Brain microvascular endothelial cell (primary cell): ENCODE measurements at regions not wholly inside any gene's neighbourhood (a gene's known extent, or its start where the extent isn't known, plus 50 kb on each side); places are given as distances from the start of the nearest gene placed in this dataset.

ENCODE experiments used
- DNase-seq: peaks from one replicate; pipeline ENCODE4 v3.0.0-alpha.2; 2020
- H3K27ac ChIP-seq: fragments of 250-450 bp; sonication (Bioruptor Pico); 2 replicates; pipeline ENCODE4 v1.5.1; 2020; ENCODE audit warnings: mild to moderate bottlenecking, moderate library complexity
- H3K27me3 ChIP-seq: fragments of 250-450 bp; sonication (Bioruptor Pico); replicated peaks from 2 replicates; pipeline ENCODE4 v1.5.1; 2020; ENCODE audit warnings: mild to moderate bottlenecking
- H3K36me3 ChIP-seq: fragments of 250-450 bp; sonication (Bioruptor Pico); replicated peaks from 2 replicates; pipeline ENCODE4 v1.5.1; 2020; ENCODE audit warnings: mild to moderate bottlenecking
- H3K4me3 ChIP-seq: 2 replicates; pipeline ENCODE4 v1.5.1; 2011; ENCODE audit warnings: low read depth, mild to moderate bottlenecking, control low read depth, low read length, moderate library complexity
- in situ Hi-C: cut with HindIII; loops from 2 replicates; pipeline ENCODE4 v1.10.0; 2017; ENCODE audit warnings: low sequenced_read_pairs, low pct_ligation_motif_present
- TF ChIP-seq, protein P1 (sequence below): IDR thresholded peaks from 2 replicates; pipeline ENCODE4 v1.5.1; 2011; ENCODE audit warnings: low read depth, mild to moderate bottlenecking, moderate library complexity, low read length, control low read depth, inconsistent platforms; ENCODE audit errors: missing control alignments

DNA sequence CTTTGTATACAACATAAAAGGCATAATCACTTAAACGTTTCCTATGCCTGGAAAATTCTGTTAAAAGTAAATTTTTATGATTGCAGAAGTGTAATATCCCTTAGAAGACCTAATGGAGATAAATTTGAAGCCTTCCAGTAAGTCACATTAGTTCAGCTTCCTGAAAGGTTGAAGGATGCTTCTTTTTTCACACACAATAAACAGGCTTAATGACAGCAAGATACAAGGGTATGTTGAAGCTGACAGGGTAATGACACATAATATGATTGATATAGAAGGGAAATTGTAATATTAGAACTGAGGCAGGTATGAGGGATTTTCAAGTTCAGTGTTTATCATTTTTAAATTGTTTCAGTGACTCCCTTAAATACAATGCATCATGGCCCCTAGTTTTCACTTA, 161.8 kb upstream of the NAALADL2 start:
- Histone ChIP-seq H3K27ac (no peak overlapping the region), H3K4me3 (no peak overlapping the region), H3K27me3 (no peaks in the 10 kb centered on the region), H3K36me3 (no peaks in the 10 kb centered on the region)
- TF ChIP-seq, protein P1, sequence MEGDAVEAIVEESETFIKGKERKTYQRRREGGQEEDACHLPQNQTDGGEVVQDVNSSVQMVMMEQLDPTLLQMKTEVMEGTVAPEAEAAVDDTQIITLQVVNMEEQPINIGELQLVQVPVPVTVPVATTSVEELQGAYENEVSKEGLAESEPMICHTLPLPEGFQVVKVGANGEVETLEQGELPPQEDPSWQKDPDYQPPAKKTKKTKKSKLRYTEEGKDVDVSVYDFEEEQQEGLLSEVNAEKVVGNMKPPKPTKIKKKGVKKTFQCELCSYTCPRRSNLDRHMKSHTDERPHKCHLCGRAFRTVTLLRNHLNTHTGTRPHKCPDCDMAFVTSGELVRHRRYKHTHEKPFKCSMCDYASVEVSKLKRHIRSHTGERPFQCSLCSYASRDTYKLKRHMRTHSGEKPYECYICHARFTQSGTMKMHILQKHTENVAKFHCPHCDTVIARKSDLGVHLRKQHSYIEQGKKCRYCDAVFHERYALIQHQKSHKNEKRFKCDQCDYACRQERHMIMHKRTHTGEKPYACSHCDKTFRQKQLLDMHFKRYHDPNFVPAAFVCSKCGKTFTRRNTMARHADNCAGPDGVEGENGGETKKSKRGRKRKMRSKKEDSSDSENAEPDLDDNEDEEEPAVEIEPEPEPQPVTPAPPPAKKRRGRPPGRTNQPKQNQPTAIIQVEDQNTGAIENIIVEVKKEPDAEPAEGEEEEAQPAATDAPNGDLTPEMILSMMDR: no peak
- in situ Hi-C loops: no loop called here
- DNase-seq: no peak

GRCh38 chr3:174700736-174701135, 158.4 kb upstream of the NAALADL2 start:
- H3K27me3 ChIP-seq: no peaks in the 10 kb centered on the region
- in situ Hi-C loops: no loop called here
- DNase-seq: no peak

GRCh38 chr3:174710612-174711011, 148.5 kb upstream of the NAALADL2 start:
- in situ Hi-C loops: no loop called here
- no peak overlapping the region for H3K27ac ChIP-seq
- TF ChIP-seq, protein P1: no peak
- peak; percentile 1 for DNase-seq
- H3K27me3 ChIP-seq: no peaks in the 10 kb centered on the region
- H3K36me3 ChIP-seq: no peaks in the 10 kb centered on the region
- no peak overlapping the region for H3K4me3 ChIP-seq

More at GRCh38 chr3:174700736-174701135, 158.4 kb upstream of the NAALADL2 start:
- no peak overlapping the region for H3K27ac ChIP-seq
- TF ChIP-seq, protein P1: no peak
- no peaks in the 10 kb centered on the region for H3K36me3 ChIP-seq
- H3K4me3 ChIP-seq: no peak overlapping the region

DNA sequence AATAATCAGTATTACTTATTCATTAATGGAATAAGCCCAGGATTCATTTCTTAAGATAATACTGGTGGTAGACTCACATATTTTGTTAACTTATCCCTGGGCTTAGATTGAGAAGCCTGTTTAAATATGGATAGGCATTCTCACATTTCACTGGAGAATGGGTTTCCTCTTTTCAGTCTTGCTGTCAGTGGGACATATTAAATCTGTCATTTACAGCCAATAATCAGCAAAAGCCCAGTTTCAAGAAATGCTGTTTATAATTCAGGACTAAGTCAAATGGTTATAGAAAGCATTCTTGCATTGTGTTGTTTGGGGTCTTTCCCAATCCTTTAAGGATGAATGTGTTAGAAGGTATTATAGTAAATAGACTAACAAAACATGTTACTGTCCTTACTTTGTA, 143.7 kb upstream of the NAALADL2 start:
- no peaks in the 10 kb centered on the region for H3K36me3 ChIP-seq
- no peak overlapping the region for H3K4me3 ChIP-seq
- DNase-seq: no peak
- no peak overlapping the region for H3K27ac ChIP-seq
- in situ Hi-C loops: no loop called here
- no peaks in the 10 kb centered on the region for H3K27me3 ChIP-seq
- TF ChIP-seq, protein P1: no peak

GRCh38 chr3:174716956-174717505, 142.1 kb upstream of the NAALADL2 start:
- no peaks in the 10 kb centered on the region for H3K27me3 ChIP-seq
- no peak overlapping the region for H3K27ac ChIP-seq
- in situ Hi-C loops: no loop called here
- no peak for DNase-seq
- H3K36me3 ChIP-seq: no peaks in the 10 kb centered on the region
- no peak overlapping the region for H3K4me3 ChIP-seq
- TF ChIP-seq, protein P1: no peak

DNA sequence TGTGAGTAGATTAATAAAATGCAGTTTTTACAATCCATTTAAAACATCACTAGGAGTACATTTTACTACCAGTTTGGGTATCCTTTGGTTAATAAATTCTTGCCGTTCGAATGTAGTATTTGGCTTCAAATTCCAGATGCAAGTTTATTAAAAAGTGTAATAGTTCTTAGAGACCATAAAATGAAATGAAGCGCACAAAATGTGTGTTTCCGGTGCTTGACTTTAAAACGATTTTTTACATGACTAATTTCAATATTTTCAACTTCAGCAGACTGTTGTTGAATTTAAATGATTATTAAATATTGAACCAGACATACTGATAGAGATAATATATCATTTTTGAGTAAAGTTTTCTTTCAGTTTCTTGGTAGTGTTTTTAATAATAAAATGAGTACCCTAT, 138.4 kb upstream of the NAALADL2 start:
- Histone ChIP-seq H3K36me3 (no peaks in the 10 kb centered on the region), H3K4me3 (no peak overlapping the region), H3K27ac (no peak overlapping the region), H3K27me3 (no peaks in the 10 kb centered on the region)
- TF ChIP-seq, protein P1: no peak
- in situ Hi-C loops: no loop called here
- no peak for DNase-seq
